ENCODE measurements at regions not wholly inside any gene's neighbourhood (a gene's known extent, or its start where the extent isn't known, plus 50 kb on each side); places are given as distances from the start of the nearest gene placed in this dataset.

GRCh38 chr2:138415985-138416384, 85.6 kb upstream of the SPOPL start:
- Mint-ChIP-seq H3K27ac (no peak overlapping the region), H3K9me3 (ENCODE audit: low read depth) (peaks cover 12% of the 10 kb centered on the region), H3K36me3 (ENCODE audit: insufficient read depth) (peaks cover 5% of the 10 kb centered on the region), H3K4me1 (ENCODE audit: low read depth) (no peaks in the 10 kb centered on the region), H3K27me3 (no peaks in the 10 kb centered on the region), H3K4me3 (ENCODE audit: low read depth) (no peak overlapping the region)
- TF ChIP-seq, protein P1, sequence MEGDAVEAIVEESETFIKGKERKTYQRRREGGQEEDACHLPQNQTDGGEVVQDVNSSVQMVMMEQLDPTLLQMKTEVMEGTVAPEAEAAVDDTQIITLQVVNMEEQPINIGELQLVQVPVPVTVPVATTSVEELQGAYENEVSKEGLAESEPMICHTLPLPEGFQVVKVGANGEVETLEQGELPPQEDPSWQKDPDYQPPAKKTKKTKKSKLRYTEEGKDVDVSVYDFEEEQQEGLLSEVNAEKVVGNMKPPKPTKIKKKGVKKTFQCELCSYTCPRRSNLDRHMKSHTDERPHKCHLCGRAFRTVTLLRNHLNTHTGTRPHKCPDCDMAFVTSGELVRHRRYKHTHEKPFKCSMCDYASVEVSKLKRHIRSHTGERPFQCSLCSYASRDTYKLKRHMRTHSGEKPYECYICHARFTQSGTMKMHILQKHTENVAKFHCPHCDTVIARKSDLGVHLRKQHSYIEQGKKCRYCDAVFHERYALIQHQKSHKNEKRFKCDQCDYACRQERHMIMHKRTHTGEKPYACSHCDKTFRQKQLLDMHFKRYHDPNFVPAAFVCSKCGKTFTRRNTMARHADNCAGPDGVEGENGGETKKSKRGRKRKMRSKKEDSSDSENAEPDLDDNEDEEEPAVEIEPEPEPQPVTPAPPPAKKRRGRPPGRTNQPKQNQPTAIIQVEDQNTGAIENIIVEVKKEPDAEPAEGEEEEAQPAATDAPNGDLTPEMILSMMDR (IDR thresholded peaks at IDR 0.05; ENCODE audit: unreplicated experiment): no peak
- DNase-seq (ENCODE audit: low spot score, unreplicated experiment): no peak

DNA sequence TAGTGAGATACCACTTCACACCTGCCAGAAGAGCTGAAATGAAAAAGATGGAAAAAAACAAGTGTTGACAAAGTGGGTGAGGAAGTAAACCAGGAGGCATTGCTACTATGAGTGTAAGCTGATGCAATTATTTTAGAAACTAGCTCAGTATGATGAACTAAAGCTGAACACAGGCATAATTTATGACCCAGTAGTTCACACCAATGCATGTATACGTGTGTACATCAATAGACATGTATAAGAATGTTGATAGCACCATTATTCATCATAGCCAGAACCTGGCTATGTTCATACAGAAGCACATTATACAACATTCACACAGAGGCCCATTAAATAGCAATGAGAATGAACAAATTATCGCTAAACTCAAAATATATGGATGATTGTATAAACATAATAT, 83.1 kb upstream of the SPOPL start:
- TF ChIP-seq, protein P1 (IDR thresholded peaks at IDR 0.05; ENCODE audit: unreplicated experiment): no peak
- Mint-ChIP-seq H3K27me3 (no peaks in the 10 kb centered on the region), H3K36me3 (ENCODE audit: insufficient read depth) (peaks cover 3% of the 10 kb centered on the region), H3K4me1 (ENCODE audit: low read depth) (peaks cover 6% of the 10 kb centered on the region), H3K9me3 (ENCODE audit: low read depth) (peaks cover 3% of the 10 kb centered on the region), H3K27ac (no peak overlapping the region), H3K4me3 (ENCODE audit: low read depth) (no peak overlapping the region)
- no peak for DNase-seq (ENCODE audit: low spot score, unreplicated experiment)

DNA sequence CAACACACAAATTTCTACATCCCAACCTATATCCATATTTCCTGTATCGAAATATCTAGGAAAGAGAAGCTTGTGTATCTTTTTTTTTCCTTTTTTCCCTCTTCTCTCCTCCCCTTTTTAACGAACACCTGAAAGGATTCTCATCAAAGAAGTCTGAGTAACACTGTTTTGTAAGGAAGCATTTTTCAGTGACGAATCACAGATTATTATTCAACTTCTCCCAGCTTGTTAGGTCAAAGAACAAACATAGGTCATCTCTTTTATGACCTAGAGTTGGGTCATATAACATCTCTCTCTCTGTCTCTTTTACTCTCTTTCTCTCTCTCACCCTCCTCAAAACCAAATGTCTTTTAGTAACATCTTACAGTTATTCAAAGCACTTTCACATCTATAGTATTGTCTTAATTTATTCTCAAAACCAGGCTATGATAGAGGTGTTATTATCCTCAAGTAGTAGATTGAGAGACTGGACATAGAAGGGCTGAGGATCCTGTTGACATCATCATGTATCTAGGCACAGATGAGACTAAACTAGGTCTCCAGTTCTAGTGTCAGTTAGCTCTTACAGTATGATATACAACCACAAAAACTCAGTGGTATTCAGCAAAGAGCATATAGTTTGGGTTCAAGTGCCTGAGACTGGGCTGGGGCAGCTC, 80.1 kb upstream of the SPOPL start:
- Mint-ChIP-seq H3K9me3 (ENCODE audit: low read depth) (peaks cover 16% of the 10 kb centered on the region), H3K36me3 (ENCODE audit: insufficient read depth) (peaks cover 8% of the 10 kb centered on the region), H3K27ac (no peak overlapping the region), H3K27me3 (no peaks in the 10 kb centered on the region), H3K4me1 (ENCODE audit: low read depth) (peaks cover 12% of the 10 kb centered on the region), H3K4me3 (ENCODE audit: low read depth) (no peak overlapping the region)
- TF ChIP-seq, protein P1 (IDR thresholded peaks at IDR 0.05; ENCODE audit: unreplicated experiment): no peak
- DNase-seq (ENCODE audit: low spot score, unreplicated experiment): no peak

- H3K4me3 Mint-ChIP-seq (ENCODE audit: low read depth): no peak overlapping the region
- TF ChIP-seq, protein P1 (IDR thresholded peaks at IDR 0.05; ENCODE audit: unreplicated experiment): no peak
- no peak overlapping the region for H3K27ac Mint-ChIP-seq
- H3K27me3 Mint-ChIP-seq: no peaks in the 10 kb centered on the region
- H3K36me3 Mint-ChIP-seq (ENCODE audit: insufficient read depth): peaks cover 13% of the 10 kb centered on the region
- peaks cover 21% of the 10 kb centered on the region for H3K9me3 Mint-ChIP-seq (ENCODE audit: low read depth)
- peaks cover 12% of the 10 kb centered on the region for H3K4me1 Mint-ChIP-seq (ENCODE audit: low read depth)
- no peak for DNase-seq (ENCODE audit: low spot score, unreplicated experiment)
These were observed 79.6 kb upstream of the SPOPL start for GRCh38 chr2:138421971-138422335.

DNA sequence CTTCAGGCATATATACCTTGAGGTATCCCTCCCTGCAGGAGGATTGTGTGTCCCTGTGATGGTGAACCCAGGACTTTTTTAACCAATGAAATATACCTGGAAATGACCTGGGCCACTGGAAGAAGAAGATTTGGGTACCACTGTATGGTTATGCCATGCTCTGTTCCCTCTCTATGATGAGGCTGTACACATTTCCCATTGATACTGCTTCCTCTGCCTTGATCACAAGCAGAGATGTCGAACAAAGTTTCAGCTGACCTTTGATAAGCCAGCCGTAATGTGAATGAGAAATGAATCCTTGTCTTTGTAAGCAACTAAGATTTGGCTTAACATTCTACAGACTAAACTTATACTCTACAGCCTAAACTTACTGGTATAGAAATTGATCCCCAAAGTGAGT, 78.4 kb upstream of the SPOPL start:
- Mint-ChIP-seq H3K4me1 (ENCODE audit: low read depth) (peaks cover 12% of the 10 kb centered on the region), H3K9me3 (ENCODE audit: low read depth) (peaks cover 26% of the 10 kb centered on the region), H3K27ac (no peak overlapping the region), H3K4me3 (ENCODE audit: low read depth) (no peak overlapping the region), H3K36me3 (ENCODE audit: insufficient read depth) (peaks cover 13% of the 10 kb centered on the region), H3K27me3 (no peaks in the 10 kb centered on the region)
- TF ChIP-seq, protein P1 (IDR thresholded peaks at IDR 0.05; ENCODE audit: unreplicated experiment): no peak
- no peak for DNase-seq (ENCODE audit: low spot score, unreplicated experiment)
